ENCODE measurements at regions not wholly inside any gene's neighbourhood (a gene's known extent, or its start where the extent isn't known, plus 50 kb on each side); places are given as distances from the start of the nearest gene placed in this dataset.

GRCh38 chr17:53668854-53669253 lies 153.9 kb upstream of the KIF2B start:
- Histone ChIP-seq H3K4me3 (ENCODE audit: low read depth, low read length) (no peak overlapping the region), H3K9me3 (ENCODE audit: control insufficient read depth, insufficient read depth, low read depth, low read length) (no peaks in the 10 kb centered on the region), H3K36me3 (ENCODE audit: control insufficient read depth in 2 of 2, insufficient read depth in 1 of 2, low read length in 2 of 2) (no peaks in the 10 kb centered on the region), H3K4me1 (ENCODE audit: control insufficient read depth, insufficient read depth, low read length) (no peaks in the 10 kb centered on the region), H3K27ac (ENCODE audit: extremely low read depth, low read depth, low read length) (no peak overlapping the region)
- POLR2A ChIA-PET = no interaction called here
- CTCF ChIA-PET = no interaction called here
- TF ChIP-seq ZNF202 (tag by site-specific recombination; IDR thresholded peaks at IDR 0.05; ENCODE audit: borderline replicate concordance) = no peak
- TF ChIP-seq ZNF645 (tag by site-specific recombination; IDR thresholded peaks at IDR 0.05) = no peak
- TF ChIP-seq ZNF280C (tag by site-specific recombination; IDR thresholded peaks at IDR 0.05) = no peak
- TF ChIP-seq ZSCAN30 (tag by site-specific recombination; IDR thresholded peaks at IDR 0.05) = no peak
- TF ChIP-seq ZNF184 (tag by site-specific recombination; IDR thresholded peaks at IDR 0.05) = no peak
- no peak for TF ChIP-seq ZNF416 (tag by site-specific recombination; IDR thresholded peaks at IDR 0.05)
- TF ChIP-seq ZNF639 (tag by site-specific recombination; IDR thresholded peaks at IDR 0.05) = no peak
- TF ChIP-seq ZNF555 (tag by site-specific recombination; conservative IDR thresholded peaks at IDR 0.05) = no peak
- no peak for TF ChIP-seq IKZF3 (tag by site-specific recombination; IDR thresholded peaks at IDR 0.05)
- no peak for TF ChIP-seq ZFHX2 (tag by site-specific recombination; conservative IDR thresholded peaks at IDR 0.05)
- no peak for TF ChIP-seq ZNF311 (tag by site-specific recombination; IDR thresholded peaks at IDR 0.05; ENCODE audit: borderline replicate concordance)
- no peak for TF ChIP-seq ZNF341 (tag by site-specific recombination; IDR thresholded peaks at IDR 0.05; ENCODE audit: low read depth)
- TF ChIP-seq ZNF792 (tag by site-specific recombination; IDR thresholded peaks at IDR 0.05) = no peak
- TF ChIP-seq ZNF426 (tag by site-specific recombination; IDR thresholded peaks at IDR 0.05) = no peak
- no peak for TF ChIP-seq ZNF148 (tag by site-specific recombination; IDR thresholded peaks at IDR 0.05; ENCODE audit: borderline replicate concordance)
- TF ChIP-seq ELK4 (IDR thresholded peaks at IDR 0.05; ENCODE audit: borderline replicate concordance, low read depth, low read length) = no peak
- no peak for TF ChIP-seq HOXC10 (CRISPR knock-in tag; IDR thresholded peaks at IDR 0.05)
- TF ChIP-seq ZNF701 (tag by site-specific recombination; IDR thresholded peaks at IDR 0.05) = no peak
- no peak for TF ChIP-seq ZNF37A (tag by site-specific recombination; IDR thresholded peaks at IDR 0.05)
- no peak for TF ChIP-seq MYNN (tag by site-specific recombination; IDR thresholded peaks at IDR 0.05; ENCODE audit: borderline replicate concordance)
